ENCODE measurements at regions not wholly inside any gene's neighbourhood (a gene's known extent, or its start where the extent isn't known, plus 50 kb on each side); places are given as distances from the start of the nearest gene placed in this dataset.

- no peak for DNase-seq
These were observed 655.6 kb upstream of the NUDT12 start for GRCh38 chr5:104218200-104218599.

GRCh38 chr5:104213216-104213615 is 650.6 kb upstream of the NUDT12 start:
- no peak for DNase-seq

- no peak for DNase-seq
These were observed 637.2 kb upstream of the NUDT12 start for GRCh38 chr5:104199771-104200170.

GRCh38 chr5:104198156-104198555 is 635.6 kb upstream of the NUDT12 start:
- DNase-seq, result no peak

DNA sequence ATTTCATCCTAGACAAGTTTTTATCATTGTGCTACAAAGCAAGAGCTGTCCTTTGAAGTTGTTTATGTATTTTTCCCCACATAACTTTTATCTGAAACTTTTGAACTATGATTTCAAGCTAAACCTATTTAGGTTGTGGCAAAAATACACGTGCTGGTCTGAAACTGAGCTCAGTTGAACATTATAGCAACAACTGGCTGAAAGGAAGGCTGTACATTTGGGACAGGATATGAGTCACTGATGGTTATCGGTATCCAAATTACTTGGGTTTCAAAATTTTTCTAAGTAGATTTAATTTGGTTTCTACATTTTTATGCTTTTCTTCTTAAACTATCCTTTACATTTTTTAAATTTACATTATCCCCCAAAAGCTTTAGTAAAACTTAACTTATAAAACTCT is 627.3 kb upstream of the NUDT12 start:
- no peak for DNase-seq

DNA sequence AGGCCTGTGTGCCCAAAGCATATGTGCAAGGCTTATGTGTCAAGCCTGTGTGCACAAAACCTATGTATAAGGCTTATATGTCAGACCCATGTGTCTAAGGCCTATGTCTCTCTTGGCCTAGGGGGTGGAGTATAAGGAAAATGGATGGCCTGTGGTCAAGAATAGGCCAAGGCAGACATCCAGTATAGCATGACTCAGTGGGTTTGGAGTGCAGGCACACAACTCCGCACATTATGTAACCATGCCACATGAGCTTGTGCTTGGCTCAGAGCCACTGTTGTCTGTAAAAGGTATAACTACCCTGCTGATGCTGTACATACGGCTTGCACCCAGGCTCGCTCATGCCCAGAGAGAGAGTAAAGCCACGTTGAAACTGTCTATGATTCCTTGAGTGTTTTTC is 626.4 kb upstream of the NUDT12 start:
- DNase-seq, result no peak

DNA sequence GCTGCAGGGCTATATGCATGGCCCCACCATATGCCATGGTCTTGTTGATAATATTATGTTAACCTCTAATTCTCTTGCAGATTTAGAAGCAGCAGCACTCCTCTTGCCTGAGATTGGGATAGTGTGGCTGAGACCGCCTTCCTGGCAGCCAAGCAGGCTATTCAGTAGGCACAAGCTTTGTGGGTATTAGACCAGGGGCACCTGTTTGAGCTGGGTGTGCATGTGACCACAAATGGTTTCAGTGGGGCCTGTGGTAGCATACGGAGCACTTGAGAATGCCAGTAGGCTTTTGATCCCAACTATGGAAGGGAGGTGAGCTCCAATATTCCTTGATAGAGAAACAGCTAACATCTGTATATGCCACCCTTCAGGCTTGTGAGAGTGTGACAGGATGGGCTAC is 625.1 kb upstream of the NUDT12 start:
- DNase-seq, result no peak

GRCh38 chr5:104186510-104186909 is 623.9 kb upstream of the NUDT12 start:
- no peak for DNase-seq

DNA sequence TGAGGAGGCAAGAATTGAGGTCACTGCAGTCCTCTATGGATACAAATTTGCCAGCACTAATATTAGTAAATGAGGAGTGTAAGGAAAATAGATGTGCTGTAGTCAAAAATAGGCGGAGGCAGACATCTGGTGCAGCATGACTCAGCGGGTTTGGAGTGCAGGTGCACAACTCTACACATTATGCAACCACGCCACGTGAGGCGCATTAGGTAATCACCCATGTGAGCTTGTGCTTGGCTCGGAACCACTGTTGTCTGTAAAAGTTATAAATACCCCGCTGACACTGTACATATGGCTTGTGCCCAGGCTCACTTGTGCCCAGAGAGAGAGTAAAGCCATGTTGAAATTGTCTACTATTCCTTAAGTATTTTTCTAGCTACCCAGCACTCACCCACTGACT is 623.5 kb upstream of the NUDT12 start:
- DNase-seq, result no peak

GRCh38 chr5:104184264-104184663 is 621.7 kb upstream of the NUDT12 start:
- no peak for DNase-seq

- no peak for DNase-seq
These were observed 616.4 kb upstream of the NUDT12 start for GRCh38 chr5:104178829-104179456.

GRCh38 chr5:104178066-104178465 is 615.5 kb upstream of the NUDT12 start:
- DNase-seq, result no peak

DNA sequence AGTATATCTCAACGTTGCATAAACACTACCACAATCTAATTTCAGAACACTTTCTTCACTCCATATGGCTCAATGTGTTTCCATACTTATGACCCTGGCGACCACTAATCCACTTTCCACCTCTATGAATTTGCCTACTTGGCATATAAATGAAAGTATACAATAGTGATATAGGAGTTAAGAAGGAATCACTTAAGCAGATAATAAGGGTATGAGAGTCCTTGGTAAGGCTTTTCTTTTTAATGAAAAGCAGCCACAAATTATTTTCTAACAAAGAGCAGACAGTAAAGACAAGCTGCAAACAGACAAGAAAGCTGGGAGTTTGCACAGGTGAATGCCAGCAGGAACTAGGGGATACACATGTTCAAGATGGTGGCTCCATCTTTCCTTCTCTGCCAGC is 615.1 kb upstream of the NUDT12 start:
- DNase-seq, result no peak

DNA sequence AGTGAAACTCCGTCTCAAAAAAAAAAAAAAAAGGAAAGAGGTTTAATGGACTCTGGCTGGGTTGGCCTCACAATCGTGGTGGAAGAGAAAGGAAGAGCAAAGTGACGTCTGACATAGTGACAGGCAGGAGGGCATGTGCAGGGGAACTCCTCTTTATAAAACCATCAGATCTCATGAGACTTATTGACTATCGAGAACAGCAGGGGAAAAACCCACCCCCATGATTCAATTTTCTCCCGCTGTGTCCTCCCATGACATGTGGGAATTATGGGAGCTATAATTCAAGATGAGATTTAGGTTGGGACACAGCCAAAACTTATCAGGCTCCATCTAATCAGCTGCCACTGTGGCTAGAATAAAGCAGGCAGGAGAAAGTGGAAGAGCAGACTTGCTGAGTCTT is 610.4 kb upstream of the NUDT12 start:
- no peak for DNase-seq

DNA sequence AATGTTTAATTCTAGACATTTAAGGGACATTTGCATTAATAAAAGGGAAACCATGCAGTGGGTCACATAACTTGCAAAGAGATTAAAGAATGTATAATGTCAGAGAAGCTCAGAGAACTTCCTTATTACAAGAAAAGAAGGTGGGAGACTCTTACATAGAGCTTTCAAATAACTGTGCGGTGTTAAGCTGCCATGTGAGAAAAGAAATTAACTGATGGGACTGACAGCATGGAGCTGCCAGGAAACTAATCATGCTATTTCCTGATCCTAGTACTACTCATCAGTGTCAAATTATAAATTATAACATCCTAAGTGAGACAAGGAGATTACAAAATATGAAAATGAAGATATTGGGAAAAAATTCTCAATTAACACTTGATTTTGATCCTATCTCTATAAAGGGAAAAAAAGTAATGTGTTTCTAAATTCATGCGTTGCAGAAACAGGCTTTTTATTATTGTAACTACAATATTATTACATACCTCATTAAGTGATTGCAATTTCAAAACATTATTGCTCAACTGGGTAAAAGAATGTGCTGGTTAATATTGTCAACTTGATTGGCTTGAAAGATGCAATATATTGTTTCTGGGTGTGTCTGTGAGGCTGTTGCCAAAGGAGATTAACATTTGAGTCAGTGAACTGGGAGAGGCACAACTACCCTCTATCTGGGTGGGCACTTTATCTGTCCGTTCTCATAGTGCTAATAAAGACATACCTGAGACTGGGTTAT is 609.5 kb upstream of the NUDT12 start:
- DNase-seq, result no peak

- no peak for DNase-seq
These were observed 608.3 kb upstream of the NUDT12 start for GRCh38 chr5:104170926-104171325.

DNA sequence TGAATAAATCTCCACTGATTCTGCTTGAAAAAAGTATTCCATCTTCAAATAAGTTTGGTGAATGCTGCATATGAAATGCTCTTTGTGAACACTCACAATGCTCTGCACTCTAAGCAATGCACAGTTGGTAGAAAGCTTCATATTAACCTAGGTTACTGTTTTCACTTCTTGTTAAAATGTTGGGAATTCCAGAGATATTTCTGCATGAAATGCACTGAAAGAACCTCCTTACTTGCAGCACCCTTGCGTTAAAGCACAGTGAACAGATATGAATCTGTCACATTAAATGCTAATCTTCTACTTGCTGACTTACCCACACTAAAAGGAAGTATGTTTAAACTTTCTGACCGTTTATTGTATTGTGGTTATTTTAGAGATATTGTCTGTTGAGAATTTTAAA is 584.1 kb upstream of the NUDT12 start:
- no peak for DNase-seq

DNA sequence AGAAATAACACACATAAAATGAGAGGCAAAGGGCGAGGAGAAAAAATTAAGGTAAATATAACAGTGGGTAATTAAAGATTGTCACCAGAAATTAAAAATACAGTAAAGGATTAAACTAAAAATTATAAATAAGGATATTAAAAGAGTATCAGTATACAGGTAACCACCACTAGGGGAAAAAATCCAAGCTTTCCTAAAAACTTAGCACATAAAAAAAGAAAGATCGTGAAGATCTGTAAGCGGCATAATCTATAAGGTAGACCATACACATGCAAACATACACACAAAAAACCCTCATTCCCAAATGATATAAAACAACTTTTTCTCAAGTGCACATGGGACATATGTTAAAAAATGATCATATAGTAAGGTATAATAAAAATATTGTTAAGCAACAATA is 577.3 kb upstream of the NUDT12 start:
- no peak for DNase-seq

DNA sequence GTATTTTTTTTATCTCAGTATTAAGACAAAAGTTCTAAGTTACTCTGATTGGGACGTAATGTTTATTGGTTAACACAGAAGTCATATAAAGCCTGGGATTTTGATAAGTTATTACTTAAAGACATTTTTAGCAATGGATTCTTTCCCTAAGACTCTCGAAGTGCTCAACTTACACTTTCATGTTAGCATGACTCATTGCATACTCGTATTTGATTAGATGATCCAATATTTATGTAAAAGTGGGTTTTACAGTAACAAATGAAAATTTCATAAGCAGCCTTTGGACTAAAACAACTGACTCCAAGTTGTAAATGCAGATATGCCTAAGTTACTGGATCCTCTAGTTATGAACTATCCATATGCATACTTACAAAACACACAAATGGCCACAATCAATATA is 567.7 kb upstream of the NUDT12 start:
- DNase-seq, result no peak

- no peak for DNase-seq
These were observed 565.8 kb upstream of the NUDT12 start for GRCh38 chr5:104128348-104128747.

GRCh38 chr5:104126980-104127379 is 564.4 kb upstream of the NUDT12 start:
- no peak for DNase-seq

DNA sequence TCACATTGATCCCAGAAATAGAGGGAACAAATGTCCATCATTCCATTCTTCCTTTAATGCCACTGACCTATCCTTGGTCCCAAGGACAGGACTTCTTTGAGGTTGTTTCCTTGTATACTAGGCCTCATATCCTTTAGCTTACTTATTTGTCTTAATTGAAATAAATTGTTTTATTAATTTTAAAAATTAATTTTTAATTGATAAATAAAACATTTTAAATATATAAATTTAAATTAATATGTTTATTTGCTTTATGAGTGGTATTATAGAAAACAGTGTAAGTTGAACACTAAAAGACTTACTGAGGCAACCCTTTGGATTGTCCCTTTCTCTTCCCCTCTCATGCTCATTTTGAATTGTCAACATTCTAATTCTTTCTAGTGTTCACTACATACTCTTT is 556.9 kb upstream of the NUDT12 start:
- no peak for DNase-seq

- no peak for DNase-seq
These were observed 549.0 kb upstream of the NUDT12 start for GRCh38 chr5:104111632-104112031.

DNA sequence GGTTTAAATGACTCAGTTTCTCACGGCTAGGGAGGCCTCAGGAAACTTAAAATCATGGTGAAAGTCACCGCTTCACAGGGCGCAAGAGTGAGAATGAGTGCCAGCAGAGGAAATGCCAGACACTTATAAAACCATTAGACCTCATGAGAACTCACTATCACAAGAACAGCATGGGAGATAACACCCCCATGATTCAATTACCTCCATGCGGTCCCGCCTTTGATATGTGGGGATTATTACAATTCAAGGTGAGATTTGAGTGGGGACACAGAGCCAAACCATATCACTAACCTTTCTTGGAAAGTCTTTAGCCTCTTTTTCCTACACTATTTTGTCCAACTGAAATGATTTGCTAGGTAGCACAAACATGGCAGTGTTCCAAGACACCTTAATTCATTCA is 533.9 kb upstream of the NUDT12 start:
- no peak for DNase-seq
